Fibroblast of villous mesenchyme (primary cell): ENCODE measurements at regions not wholly inside any gene's neighbourhood (a gene's known extent, or its start where the extent isn't known, plus 50 kb on each side); places are given as distances from the start of the nearest gene placed in this dataset.

Source experiments
- DNase-seq: peaks from one replicate; pipeline ENCODE4 v3.0.0-alpha.2; 2010; ENCODE audit warnings: low read depth
- H3K4me3 ChIP-seq: 2 replicates; pipeline ENCODE4 v1.5.1; 2011; ENCODE audit warnings: low read depth, mild to moderate bottlenecking, low read length
- CTCF ChIP-seq: IDR thresholded peaks from 2 replicates; pipeline ENCODE4 v1.5.1; 2012; ENCODE audit warnings: low read depth, mild to moderate bottlenecking, low read length; ENCODE audit not compliant: insufficient read depth

- no peak for TF ChIP-seq CTCF
- no peak overlapping the region for H3K4me3 ChIP-seq
- no peak for DNase-seq
Measured at GRCh38 chr3:87047852-87048251, 56.9 kb upstream of the VGLL3 start.

GRCh38 chr3:87046241-87046640, 55.3 kb upstream of the VGLL3 start:
- TF ChIP-seq CTCF = no peak
- DNase-seq = no peak

GRCh38 chr3:87045473-87045872, 54.5 kb upstream of the VGLL3 start:
- TF ChIP-seq CTCF = no peak
- H3K4me3 ChIP-seq = no peak overlapping the region
- no peak for DNase-seq

More at GRCh38 chr3:87046241-87046640, 55.3 kb upstream of the VGLL3 start:
- H3K4me3 ChIP-seq = no peak overlapping the region

DNA sequence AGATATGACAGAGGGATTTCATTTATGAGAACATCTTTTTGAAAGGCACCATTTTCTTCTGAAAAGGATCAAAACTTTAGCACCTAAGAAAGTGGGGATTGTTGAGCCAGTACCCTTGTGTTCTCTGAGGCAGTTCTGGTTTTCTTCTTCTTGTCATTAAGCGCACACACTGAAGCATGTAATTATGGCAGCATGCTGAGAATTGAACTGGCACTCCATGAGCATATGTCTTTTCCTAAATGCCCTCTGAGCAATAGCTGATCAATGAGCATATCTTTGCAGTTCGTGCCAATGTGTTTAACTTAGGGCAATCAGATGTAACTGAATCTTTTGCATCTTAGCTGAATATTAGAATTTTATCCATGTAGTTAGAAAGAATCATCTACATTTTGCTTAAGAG, 53.9 kb upstream of the VGLL3 start:
- TF ChIP-seq CTCF = no peak
- no peak overlapping the region for H3K4me3 ChIP-seq
- DNase-seq = no peak

DNA sequence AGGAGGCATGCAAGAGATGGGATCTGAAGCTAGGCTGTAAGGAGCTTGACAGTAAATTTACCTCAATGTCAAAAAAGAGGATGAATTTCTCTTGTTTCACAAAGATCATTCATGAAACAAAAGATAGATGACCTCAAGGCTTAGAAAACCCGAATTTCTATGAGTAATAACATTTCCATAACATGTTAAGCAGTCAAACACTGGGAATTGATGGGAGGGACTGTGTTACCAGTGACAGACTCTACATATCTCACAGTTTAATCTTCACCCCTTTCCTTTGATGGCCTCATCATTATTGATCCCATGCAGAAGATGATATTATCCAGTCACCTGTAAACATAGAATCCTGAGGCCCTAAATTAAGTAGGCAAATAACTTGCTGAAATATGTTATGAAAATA, 53.5 kb upstream of the VGLL3 start:
- DNase-seq = no peak
- no peak for TF ChIP-seq CTCF
- H3K4me3 ChIP-seq = no peak overlapping the region

- no peak for DNase-seq
- no peak for TF ChIP-seq CTCF
- no peak overlapping the region for H3K4me3 ChIP-seq
Measured at GRCh38 chr3:87041191-87041590, 50.2 kb upstream of the VGLL3 start.
